ENCODE measurements at regions not wholly inside any gene's neighbourhood (a gene's known extent, or its start where the extent isn't known, plus 50 kb on each side); places are given as distances from the start of the nearest gene placed in this dataset.

DNA sequence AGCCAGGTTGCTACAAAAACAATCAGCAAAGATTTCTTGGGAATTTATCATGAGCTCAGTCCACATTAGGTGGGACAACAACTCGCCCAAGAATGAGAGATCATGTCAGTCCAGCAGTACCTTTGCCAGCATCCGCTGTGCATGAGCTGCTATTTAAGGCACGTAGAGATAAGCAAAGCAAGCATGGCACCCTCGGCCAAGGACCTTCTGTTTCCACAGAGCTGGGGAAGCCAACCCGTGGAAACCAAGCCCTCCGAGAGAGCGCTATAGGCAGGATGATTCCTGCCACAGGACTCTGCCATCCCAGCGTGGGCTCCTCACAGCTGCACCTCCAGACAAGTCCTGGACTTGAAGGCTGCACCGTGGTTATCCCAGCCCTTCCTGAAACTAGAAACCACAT, 189.5 kb upstream of the PPP1R26 start:
- no peaks in the 10 kb centered on the region for H3K79me2 ChIP-seq (ENCODE audit: insufficient read depth, low read depth)
- peaks cover 34% of the 10 kb centered on the region; the same call in 1 of the 2 replicates for H3K27me3 ChIP-seq (ENCODE audit: insufficient read depth, low read depth)
- no peak overlapping the region for H3K4me2 ChIP-seq
- no peak overlapping the region for H3K27ac ChIP-seq
- no peak overlapping the region for H3K9ac ChIP-seq
- H3K4me1 ChIP-seq (ENCODE audit: low read depth, poor library complexity, severe bottlenecking), result no peaks in the 10 kb centered on the region
- H4K20me1 ChIP-seq (ENCODE audit: insufficient read depth), result no peaks in the 10 kb centered on the region
- H3K4me3 ChIP-seq (IDR thresholded peaks at IDR 0.05; ENCODE audit: insufficient read depth, low read depth, low read length), result no peak overlapping the region
- H3K36me3 ChIP-seq (ENCODE audit: insufficient read depth), result no peaks in the 10 kb centered on the region
- no peak overlapping the region for H2AFZ ChIP-seq (ENCODE audit: low read depth)
- TF ChIP-seq, protein P1, sequence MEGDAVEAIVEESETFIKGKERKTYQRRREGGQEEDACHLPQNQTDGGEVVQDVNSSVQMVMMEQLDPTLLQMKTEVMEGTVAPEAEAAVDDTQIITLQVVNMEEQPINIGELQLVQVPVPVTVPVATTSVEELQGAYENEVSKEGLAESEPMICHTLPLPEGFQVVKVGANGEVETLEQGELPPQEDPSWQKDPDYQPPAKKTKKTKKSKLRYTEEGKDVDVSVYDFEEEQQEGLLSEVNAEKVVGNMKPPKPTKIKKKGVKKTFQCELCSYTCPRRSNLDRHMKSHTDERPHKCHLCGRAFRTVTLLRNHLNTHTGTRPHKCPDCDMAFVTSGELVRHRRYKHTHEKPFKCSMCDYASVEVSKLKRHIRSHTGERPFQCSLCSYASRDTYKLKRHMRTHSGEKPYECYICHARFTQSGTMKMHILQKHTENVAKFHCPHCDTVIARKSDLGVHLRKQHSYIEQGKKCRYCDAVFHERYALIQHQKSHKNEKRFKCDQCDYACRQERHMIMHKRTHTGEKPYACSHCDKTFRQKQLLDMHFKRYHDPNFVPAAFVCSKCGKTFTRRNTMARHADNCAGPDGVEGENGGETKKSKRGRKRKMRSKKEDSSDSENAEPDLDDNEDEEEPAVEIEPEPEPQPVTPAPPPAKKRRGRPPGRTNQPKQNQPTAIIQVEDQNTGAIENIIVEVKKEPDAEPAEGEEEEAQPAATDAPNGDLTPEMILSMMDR (conservative IDR thresholded peaks at IDR 0.05; ENCODE audit: low read depth, low read length), result no peak

DNA sequence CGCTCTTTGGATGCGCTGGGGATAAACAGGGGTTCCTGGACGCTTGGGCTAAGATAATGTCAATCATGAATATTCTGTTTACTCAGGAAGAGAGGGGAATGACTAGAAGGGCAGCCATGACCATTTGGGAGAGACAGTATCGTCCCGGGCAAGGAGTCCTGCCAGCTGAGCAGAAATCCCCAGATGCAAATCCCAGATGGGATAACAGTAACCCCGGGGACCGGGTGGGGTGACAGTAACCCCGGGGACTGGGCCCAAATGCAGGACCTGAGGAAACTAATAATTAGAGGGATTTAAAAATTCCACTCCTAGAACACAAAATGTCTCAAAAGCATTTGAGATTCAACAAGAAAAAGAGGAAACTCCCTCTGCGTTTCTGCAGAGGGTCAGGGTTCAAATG, 189.0 kb upstream of the PPP1R26 start:
- no peak overlapping the region for H3K4me2 ChIP-seq
- TF ChIP-seq, protein P1 (conservative IDR thresholded peaks at IDR 0.05; ENCODE audit: low read depth, low read length), result no peak
- H3K36me3 ChIP-seq (ENCODE audit: insufficient read depth), result no peaks in the 10 kb centered on the region
- H3K27me3 ChIP-seq (ENCODE audit: insufficient read depth, low read depth), result peaks cover 34% of the 10 kb centered on the region; the same call in 1 of the 2 replicates
- H3K4me1 ChIP-seq (ENCODE audit: low read depth, poor library complexity, severe bottlenecking), result no peaks in the 10 kb centered on the region
- no peak overlapping the region for H3K27ac ChIP-seq
- no peaks in the 10 kb centered on the region for H4K20me1 ChIP-seq (ENCODE audit: insufficient read depth)
- H3K9ac ChIP-seq, result no peak overlapping the region
- no peak overlapping the region for H2AFZ ChIP-seq (ENCODE audit: low read depth)
- H3K79me2 ChIP-seq (ENCODE audit: insufficient read depth, low read depth), result no peaks in the 10 kb centered on the region
- H3K4me3 ChIP-seq (IDR thresholded peaks at IDR 0.05; ENCODE audit: insufficient read depth, low read depth, low read length), result no peak overlapping the region

DNA sequence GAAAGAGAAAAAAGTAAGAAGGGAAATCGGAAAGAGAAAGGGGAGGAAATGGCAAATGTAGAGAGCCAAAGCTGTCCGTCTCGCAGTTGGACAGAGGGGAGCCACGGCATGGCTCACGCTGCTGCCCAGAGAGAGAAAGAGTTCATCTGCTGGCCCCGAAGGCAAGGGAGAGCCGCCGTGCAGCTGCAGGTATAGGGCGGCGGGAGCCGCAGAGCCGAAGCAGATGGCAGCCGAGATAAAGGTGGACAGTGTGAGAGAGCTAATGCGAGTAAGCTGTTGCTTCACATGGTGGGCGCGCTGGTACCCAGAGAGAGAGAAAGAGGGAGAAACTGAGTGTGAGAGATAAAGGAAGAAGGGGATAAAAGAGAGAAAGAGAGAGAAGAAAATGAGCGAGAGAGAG, 188.4 kb upstream of the PPP1R26 start:
- H3K36me3 ChIP-seq (ENCODE audit: insufficient read depth), result no peaks in the 10 kb centered on the region
- no peaks in the 10 kb centered on the region for H3K4me1 ChIP-seq (ENCODE audit: low read depth, poor library complexity, severe bottlenecking)
- H3K27me3 ChIP-seq (ENCODE audit: insufficient read depth, low read depth), result peaks cover 38% of the 10 kb centered on the region; the same call in 1 of the 2 replicates
- no peaks in the 10 kb centered on the region for H4K20me1 ChIP-seq (ENCODE audit: insufficient read depth)
- no peak overlapping the region for H3K4me3 ChIP-seq (IDR thresholded peaks at IDR 0.05; ENCODE audit: insufficient read depth, low read depth, low read length)
- no peak overlapping the region for H3K4me2 ChIP-seq
- no peak overlapping the region for H3K9ac ChIP-seq
- no peaks in the 10 kb centered on the region for H3K79me2 ChIP-seq (ENCODE audit: insufficient read depth, low read depth)
- TF ChIP-seq, protein P1 (conservative IDR thresholded peaks at IDR 0.05; ENCODE audit: low read depth, low read length), result no peak
- H2AFZ ChIP-seq (ENCODE audit: low read depth), result no peak overlapping the region
- H3K27ac ChIP-seq, result no peak overlapping the region

DNA sequence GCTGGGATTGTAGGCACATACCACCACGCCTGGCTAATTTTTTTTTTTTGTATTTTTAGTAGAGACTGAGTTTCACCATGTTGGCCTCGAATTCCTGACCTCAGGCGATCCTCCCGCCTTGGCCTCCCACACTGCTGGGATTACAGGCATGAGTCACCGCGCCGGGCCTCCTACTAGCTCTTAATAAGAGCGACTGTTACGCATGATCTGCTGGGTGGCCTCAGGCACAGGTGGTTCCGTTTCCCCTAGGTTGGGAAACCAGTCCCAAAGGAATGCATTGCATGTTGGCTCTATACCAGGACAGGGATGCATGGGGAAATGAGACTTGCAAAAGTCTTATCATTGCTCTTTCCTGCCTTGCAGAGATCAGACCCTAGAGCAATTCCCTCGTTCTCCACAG, 184.7 kb upstream of the PPP1R26 start:
- Histone ChIP-seq H3K36me3 (ENCODE audit: insufficient read depth) (no peaks in the 10 kb centered on the region), H3K9ac (no peak overlapping the region), H3K4me3 (IDR thresholded peaks at IDR 0.05; ENCODE audit: insufficient read depth, low read depth, low read length) (no peak overlapping the region), H3K79me2 (ENCODE audit: insufficient read depth, low read depth) (no peaks in the 10 kb centered on the region), H3K27ac (no peak overlapping the region), H4K20me1 (ENCODE audit: insufficient read depth) (no peaks in the 10 kb centered on the region), H3K4me1 (ENCODE audit: low read depth, poor library complexity, severe bottlenecking) (no peaks in the 10 kb centered on the region), H3K27me3 (ENCODE audit: insufficient read depth, low read depth) (peaks cover 47% of the 10 kb centered on the region; the same call in 1 of the 2 replicates), H3K4me2 (no peak overlapping the region), H2AFZ (ENCODE audit: low read depth) (no peak overlapping the region)
- TF ChIP-seq, protein P1 (conservative IDR thresholded peaks at IDR 0.05; ENCODE audit: low read depth, low read length), result no peak
